Endodermal cell (in vitro differentiated cells): ENCODE measurements at regions not wholly inside any gene's neighbourhood (a gene's known extent, or its start where the extent isn't known, plus 50 kb on each side); places are given as distances from the start of the nearest gene placed in this dataset.

Source experiments
- DNase-seq: peaks from one replicate; pipeline ENCODE4 v3.0.0-alpha.2; 2017
- H3K27ac ChIP-seq: 2 replicates; pipeline ENCODE4 v1.5.1; 2013; ENCODE audit warnings: mild to moderate bottlenecking, low read depth, low read length, moderate library complexity
- H3K27me3 ChIP-seq: 2 replicates; pipeline ENCODE4 v1.6.1; 2013; ENCODE audit warnings: mild to moderate bottlenecking, low read length, moderate library complexity; ENCODE audit not compliant: insufficient read depth, control insufficient read depth, poor library complexity, severe bottlenecking
- H3K36me3 ChIP-seq: 2 replicates; pipeline ENCODE4 v1.7.0; 2013; ENCODE audit warnings: mild to moderate bottlenecking, low read length, moderate library complexity; ENCODE audit not compliant: control insufficient read depth, insufficient read depth
- H3K4me1 ChIP-seq: one replicate; pipeline ENCODE4 v1.7.0; 2013; ENCODE audit warnings: low read length; ENCODE audit not compliant: control insufficient read depth, insufficient read depth
- H3K4me3 ChIP-seq: 2 replicates; pipeline ENCODE4 v1.5.1; 2013; ENCODE audit warnings: mild to moderate bottlenecking, low read length, moderate library complexity
- H3K9ac ChIP-seq: 2 replicates; pipeline ENCODE4 v1.6.1; 2013; ENCODE audit warnings: mild to moderate bottlenecking, low read length, moderate library complexity; ENCODE audit not compliant: poor library complexity, severe bottlenecking; ENCODE audit errors: extremely low read depth
- H3K9me3 ChIP-seq: 2 replicates; pipeline ENCODE4 v1.6.1; 2013; ENCODE audit warnings: mild to moderate bottlenecking, low read length, moderate library complexity; ENCODE audit not compliant: control insufficient read depth
- H3K27ac Mint-ChIP-seq: 2 replicates; pipeline ENCODE4 v1.8.0; 2020; ENCODE audit warnings: mixed read lengths
- H3K27me3 Mint-ChIP-seq: 2 replicates; pipeline ENCODE4 v1.8.0; 2021; ENCODE audit warnings: mild to moderate bottlenecking, mixed read lengths; ENCODE audit not compliant: insufficient read depth
- H3K36me3 Mint-ChIP-seq: 2 replicates; pipeline ENCODE4 v1.8.0; 2020; ENCODE audit warnings: low read depth, mixed read lengths
- H3K4me1 Mint-ChIP-seq: 2 replicates; pipeline ENCODE4 v1.8.0; 2020; ENCODE audit warnings: mixed read lengths
- H3K4me3 Mint-ChIP-seq: 2 replicates; pipeline ENCODE4 v1.8.0; 2020; ENCODE audit warnings: mild to moderate bottlenecking, moderate library complexity, mixed read lengths
- H3K9me3 Mint-ChIP-seq: 2 replicates; pipeline ENCODE4 v1.8.0; 2020; ENCODE audit warnings: mild to moderate bottlenecking, mixed read lengths
- CTCF ChIP-seq: fragments of 200-600 bp; sonication (generic); conservative IDR thresholded peaks from 2 replicates; pipeline ENCODE4 v1.5.0; 2021; ENCODE audit warnings: antibody characterized with exemption, mild to moderate bottlenecking
- WGBS, 2 experiments: methylation state at CpG; one replicate each; pipeline versions ENCODE4 v1.1.5 to v1.1.7; 2013; ENCODE audit warnings: missing lambda C conversion rate in 2 of 2, mixed read lengths in 1 of 2; ENCODE audit not compliant: insufficient coverage in 1 of 2, insufficient read length in 1 of 2; 5-methylcytosine and 5-hydroxymethylcytosine counted together

- H3K27ac Mint-ChIP-seq = no peak overlapping the region
These were observed 559.4 kb upstream of the PCDH20 start for GRCh38 chr13:61975001-61975400.

GRCh38 chr13:61965756-61966155 lies 550.1 kb upstream of the PCDH20 start:
- H3K27ac ChIP-seq = no peak overlapping the region
- DNase-seq = no peak
- no peak overlapping the region for H3K4me3 ChIP-seq
- H3K9me3 ChIP-seq = no peaks in the 10 kb centered on the region
- Mint-ChIP-seq H3K9me3 (no peaks in the 10 kb centered on the region), H3K4me1 (no peaks in the 10 kb centered on the region), H3K27me3 (no peaks in the 10 kb centered on the region), H3K4me3 (no peak overlapping the region), H3K36me3 (no peaks in the 10 kb centered on the region), H3K27ac (no peak overlapping the region)
- H3K27me3 ChIP-seq = no peaks in the 10 kb centered on the region
- TF ChIP-seq CTCF = no peak
- H3K4me1 ChIP-seq = no peaks in the 10 kb centered on the region
- 94 to 100% methylated on average over 1 to 2 of the region's 4 CpGs for WGBS, 2 experiments
- H3K36me3 ChIP-seq = no peaks in the 10 kb centered on the region
- H3K9ac ChIP-seq = no peak overlapping the region

More at GRCh38 chr13:61975001-61975400, 559.4 kb upstream of the PCDH20 start:
- no peaks in the 10 kb centered on the region for H3K4me1 Mint-ChIP-seq
- H3K36me3 ChIP-seq = no peaks in the 10 kb centered on the region
- H3K4me1 ChIP-seq = no peaks in the 10 kb centered on the region
- H3K36me3 Mint-ChIP-seq = no peaks in the 10 kb centered on the region
- peaks cover 6% of the 10 kb centered on the region for H3K9me3 Mint-ChIP-seq
- no peak overlapping the region for H3K4me3 Mint-ChIP-seq
- no peak for TF ChIP-seq CTCF
- H3K27me3 ChIP-seq = no peaks in the 10 kb centered on the region
- H3K9ac ChIP-seq = no peak overlapping the region
- 81% methylated on average over 2 of the region's 3 CpGs; no CpG with 5 or more reads in 1 of the 2 experiments for WGBS, 2 experiments
- no peak overlapping the region for H3K4me3 ChIP-seq
- H3K27ac ChIP-seq = no peak overlapping the region
- DNase-seq = no peak
- H3K9me3 ChIP-seq = no peaks in the 10 kb centered on the region
- no peaks in the 10 kb centered on the region for H3K27me3 Mint-ChIP-seq

- Histone ChIP-seq H3K9me3 (no peaks in the 10 kb centered on the region), H3K9ac (no peak overlapping the region), H3K27me3 (no peaks in the 10 kb centered on the region), H3K36me3 (no peaks in the 10 kb centered on the region), H3K4me1 (no peaks in the 10 kb centered on the region), H3K4me3 (no peak overlapping the region), H3K27ac (no peak overlapping the region)
- H3K4me3 Mint-ChIP-seq = no peak overlapping the region
- DNase-seq = no peak
- H3K9me3 Mint-ChIP-seq = no peaks in the 10 kb centered on the region
- H3K36me3 Mint-ChIP-seq = no peaks in the 10 kb centered on the region
- TF ChIP-seq CTCF = no peak
- no peaks in the 10 kb centered on the region for H3K27me3 Mint-ChIP-seq
- no peaks in the 10 kb centered on the region for H3K4me1 Mint-ChIP-seq
- H3K27ac Mint-ChIP-seq = no peak overlapping the region
These were observed 545.3 kb upstream of the PCDH20 start for GRCh38 chr13:61960981-61961380.
